HepG2 (cell line): ENCODE measurements at regions not wholly inside any gene's neighbourhood (a gene's known extent, or its start where the extent isn't known, plus 50 kb on each side); places are given as distances from the start of the nearest gene placed in this dataset.
A peak's percentile ranks its signal among the peaks of the same experiment; 100 is the strongest.

Experiments used
- ATAC-seq: fragments of 200-7000 bp; cut with Tn5 transposase; 3 replicates; pipeline ENCODE4 v1.9.1; 2020; ENCODE audit warnings: mild to moderate bottlenecking, moderate library complexity
- BruUV-seq: library from RNA; stranded (reverse); fragments of 400-500 nt; replicated peaks from 2 replicates; lab custom pipeline; 2021; lab: Mats Ljungman, UMichigan
- CTCF ChIA-PET: fragments of 300-600 bp; formaldehyde crosslinking; extraction: SDS; loops from one replicate; lab custom pipeline; 2021; ENCODE audit warnings: low total read pairs, inconsistent platforms, low intra/inter-chr PET ratio; lab: Yijun Ruan, JAX
- POLR2A ChIA-PET: fragments of 350-600 bp; sonication (Branson Sonifier 250); formaldehyde crosslinking; loops from one replicate; lab custom pipeline; 2020; ENCODE audit warnings: antibody characterized with exemption, inconsistent platforms; lab: Yijun Ruan, JAX
- DNase-seq: peaks from one replicate; pipeline ENCODE4 v3.0.0-alpha.2; 2015; ENCODE audit warnings: low spot score
- FAIRE-seq: peaks from 3 replicates; lab custom pipeline; 2011; peaks lifted over from hg19 to GRCh38; lab: Jason Lieb, UNC
- H2AFZ ChIP-seq: one replicate; pipeline ENCODE4 v1.6.1; 2011; ENCODE audit warnings: low read length, inconsistent platforms
- H3K27ac ChIP-seq: fragments of 300-600 bp; 3 replicates; pipeline ENCODE4 v1.8.0; 2011; ENCODE audit warnings: mixed run types, mild to moderate bottlenecking, mixed read lengths, low read length, inconsistent platforms; ENCODE audit not compliant: insufficient read depth; ENCODE audit errors: extremely low read length
- H3K27me3 ChIP-seq, 2 experiments: fragments of 200-600 bp in 1 of 2; 2 replicates in 1 of 2; 3 replicates in 1 of 2; pipeline versions ENCODE4 v1.6.0 to v1.8.0; 2011; ENCODE audit warnings: low read length in 2 of 2, mild to moderate bottlenecking in 2 of 2, moderate library complexity in 2 of 2, inconsistent platforms in 1 of 2; ENCODE audit not compliant: insufficient read depth in 2 of 2, control insufficient read depth in 1 of 2
- H3K36me3 ChIP-seq, 2 experiments: fragments of 200-600 bp in 1 of 2; replicated peaks in 1 of 2; 2 replicates in 1 of 2; 3 replicates in 1 of 2; pipeline versions ENCODE4 v1.5.1 to v1.8.0; 2011; ENCODE audit warnings: low read length in 2 of 2, inconsistent platforms in 1 of 2; ENCODE audit not compliant: insufficient read depth in 2 of 2, control insufficient read depth in 1 of 2
- H3K4me1 ChIP-seq: 2 replicates; pipeline ENCODE4 v1.5.1; 2012; ENCODE audit warnings: low read length, inconsistent platforms; ENCODE audit not compliant: insufficient read depth
- H3K4me2 ChIP-seq: 2 replicates; pipeline ENCODE4 v1.6.0; 2011; ENCODE audit warnings: low read depth, low read length, inconsistent platforms
- H3K4me3 ChIP-seq, 3 experiments: fragments of 200-600 bp in 1 of 3; sonication (generic), shearing (Covaris generic) in 1 of 3; replicated peaks in 1 of 3; 2 replicates each; pipeline ENCODE4 v1.5.1; 2011 to 2016; ENCODE audit warnings: low read length in 3 of 3, inconsistent platforms in 2 of 3, low read depth in 2 of 3, mild to moderate bottlenecking in 2 of 3, control low read depth in 1 of 3, mixed read lengths in 1 of 3; ENCODE audit not compliant: insufficient read depth in 1 of 3
- H3K79me2 ChIP-seq: one replicate; pipeline ENCODE4 v1.6.1; 2011; ENCODE audit warnings: low read length, inconsistent platforms; ENCODE audit not compliant: insufficient read depth
- H3K9ac ChIP-seq: 2 replicates; pipeline ENCODE4 v1.6.0; 2011; ENCODE audit warnings: mild to moderate bottlenecking, low read depth, low read length, inconsistent platforms; ENCODE audit not compliant: insufficient read depth
- H3K9me3 ChIP-seq: 2 replicates; pipeline ENCODE4 v1.5.1; 2012; ENCODE audit warnings: mild to moderate bottlenecking, low read length
- H4K20me1 ChIP-seq: 2 replicates; pipeline ENCODE4 v1.6.0; 2011; ENCODE audit warnings: inconsistent platforms, mild to moderate bottlenecking, low read length, moderate library complexity; ENCODE audit not compliant: insufficient read depth
- ARID4A ChIP-seq: sonication (generic); formaldehyde crosslinking; IDR thresholded peaks from 2 replicates; pipeline ENCODE4 v1.5.0; 2020; ENCODE audit warnings: mild to moderate bottlenecking, missing genetic modification reagents, borderline replicate concordance
- KLF9 ChIP-seq: IDR thresholded peaks from 2 replicates; pipeline ENCODE4 v1.6.1; 2016; ENCODE audit warnings: low read depth
- PAXIP1 ChIP-seq: sonication (generic); formaldehyde crosslinking; conservative IDR thresholded peaks from 2 replicates; pipeline ENCODE4 v1.4.0; 2020; ENCODE audit warnings: mild to moderate bottlenecking, missing genetic modification reagents, moderate library complexity
- ZBTB21 ChIP-seq: sonication (generic); formaldehyde crosslinking; IDR thresholded peaks from 2 replicates; pipeline ENCODE4 v1.4.0; 2020; ENCODE audit warnings: missing genetic modification reagents
- ZNF30 ChIP-seq: sonication (generic); formaldehyde crosslinking; IDR thresholded peaks from 2 replicates; pipeline ENCODE4 v1.5.0; 2020; ENCODE audit warnings: mild to moderate bottlenecking, missing genetic modification reagents
- ZNF644 ChIP-seq: IDR thresholded peaks from 2 replicates; pipeline ENCODE4 v1.6.1; 2016; ENCODE audit warnings: low read depth
- WGBS: methylation state at CpG from one replicate; pipeline ENCODE4 v1.1.6; 2017; ENCODE audit warnings: low lambda C conversion rate; 5-methylcytosine and 5-hydroxymethylcytosine counted together
- in situ Hi-C: cut with HindIII; loops from 2 replicates; pipeline ENCODE4 v1.10.0; 2017; ENCODE audit warnings: low pct_unique_long_range_greater_than_20kb; ENCODE audit not compliant: extremely low pct_ligation_motif_present
- intact Hi-C: fragments of 100-400 bp; cut with micrococcal nuclease; formaldehyde crosslinking; loops from one replicate; pipeline ENCODE4 v1.10.0; 2022; ENCODE audit not compliant: unreplicated experiment
- TF ChIP-seq, protein P1 (sequence below), 2 experiments: sonication (generic) in 1 of 2; formaldehyde crosslinking in 1 of 2; IDR thresholded peaks; 2 replicates each; pipeline versions ENCODE4 v1.4.0 to v1.6.1; 2016 to 2020; ENCODE audit warnings: borderline replicate concordance in 1 of 2, low read depth in 1 of 2, mild to moderate bottlenecking in 1 of 2, missing genetic modification reagents in 1 of 2
- TF ChIP-seq, protein P2 (sequence below): sonication (generic); formaldehyde crosslinking; IDR thresholded peaks from 2 replicates; pipeline ENCODE4 v1.5.1; 2020; ENCODE audit warnings: mild to moderate bottlenecking, moderate library complexity, missing genetic modification reagents

DNA sequence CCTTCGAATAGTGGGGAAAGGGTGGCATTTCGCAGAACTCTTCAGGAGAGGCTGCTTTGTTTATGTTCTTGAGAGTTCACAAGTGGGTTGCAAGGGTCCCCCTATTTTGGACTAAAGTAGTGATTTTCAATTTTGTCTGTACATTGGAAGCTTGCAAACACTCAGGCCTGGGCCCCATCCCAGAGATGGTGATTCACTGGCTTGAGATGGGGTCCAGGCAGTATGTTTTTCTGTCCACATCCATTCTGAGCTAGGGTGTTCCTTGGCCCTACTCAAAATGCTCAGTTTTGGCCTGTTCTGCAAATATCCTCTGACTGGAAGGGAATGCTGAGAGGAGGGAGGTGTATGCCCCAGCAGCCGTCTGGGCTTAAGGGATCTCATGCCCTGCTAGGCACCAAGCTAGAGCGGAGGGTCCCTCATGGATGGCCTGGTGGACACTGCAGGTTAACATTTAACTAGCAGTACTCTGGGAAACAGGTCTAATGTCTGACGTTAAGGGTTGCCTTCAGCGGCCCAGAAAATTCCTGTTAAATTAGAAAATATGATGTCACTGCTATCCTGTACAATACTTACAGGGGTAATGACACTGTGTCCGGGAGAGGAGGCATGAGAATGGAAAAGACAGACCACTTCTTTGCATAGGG is 181.4 kb downstream of the OPA1 start:
- intact Hi-C loops: loop anchor here (2.0 kb wide), 1 partner anchor 30 kb away; no protein-coding TSS in a partner anchor
- H3K27me3 ChIP-seq: no peaks in the 10 kb centered on the region; a peak in 1 of 5 replicates
- TF ChIP-seq KLF9 (CRISPR knock-in tag): no peak
- no peak for TF ChIP-seq ZNF30 (CRISPR knock-in tag)
- TF ChIP-seq, protein P1, sequence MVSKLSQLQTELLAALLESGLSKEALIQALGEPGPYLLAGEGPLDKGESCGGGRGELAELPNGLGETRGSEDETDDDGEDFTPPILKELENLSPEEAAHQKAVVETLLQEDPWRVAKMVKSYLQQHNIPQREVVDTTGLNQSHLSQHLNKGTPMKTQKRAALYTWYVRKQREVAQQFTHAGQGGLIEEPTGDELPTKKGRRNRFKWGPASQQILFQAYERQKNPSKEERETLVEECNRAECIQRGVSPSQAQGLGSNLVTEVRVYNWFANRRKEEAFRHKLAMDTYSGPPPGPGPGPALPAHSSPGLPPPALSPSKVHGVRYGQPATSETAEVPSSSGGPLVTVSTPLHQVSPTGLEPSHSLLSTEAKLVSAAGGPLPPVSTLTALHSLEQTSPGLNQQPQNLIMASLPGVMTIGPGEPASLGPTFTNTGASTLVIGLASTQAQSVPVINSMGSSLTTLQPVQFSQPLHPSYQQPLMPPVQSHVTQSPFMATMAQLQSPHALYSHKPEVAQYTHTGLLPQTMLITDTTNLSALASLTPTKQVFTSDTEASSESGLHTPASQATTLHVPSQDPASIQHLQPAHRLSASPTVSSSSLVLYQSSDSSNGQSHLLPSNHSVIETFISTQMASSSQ (IDR thresholded peaks at IDR 0.05; ENCODE audit: low read depth): peak; percentile 58
- TF ChIP-seq, protein P1 (CRISPR knock-in tag; IDR thresholded peaks at IDR 0.05; ENCODE audit: borderline replicate concordance): peak; percentile 73; the same call in 1 of the 2 replicates
- TF ChIP-seq, protein P2, sequence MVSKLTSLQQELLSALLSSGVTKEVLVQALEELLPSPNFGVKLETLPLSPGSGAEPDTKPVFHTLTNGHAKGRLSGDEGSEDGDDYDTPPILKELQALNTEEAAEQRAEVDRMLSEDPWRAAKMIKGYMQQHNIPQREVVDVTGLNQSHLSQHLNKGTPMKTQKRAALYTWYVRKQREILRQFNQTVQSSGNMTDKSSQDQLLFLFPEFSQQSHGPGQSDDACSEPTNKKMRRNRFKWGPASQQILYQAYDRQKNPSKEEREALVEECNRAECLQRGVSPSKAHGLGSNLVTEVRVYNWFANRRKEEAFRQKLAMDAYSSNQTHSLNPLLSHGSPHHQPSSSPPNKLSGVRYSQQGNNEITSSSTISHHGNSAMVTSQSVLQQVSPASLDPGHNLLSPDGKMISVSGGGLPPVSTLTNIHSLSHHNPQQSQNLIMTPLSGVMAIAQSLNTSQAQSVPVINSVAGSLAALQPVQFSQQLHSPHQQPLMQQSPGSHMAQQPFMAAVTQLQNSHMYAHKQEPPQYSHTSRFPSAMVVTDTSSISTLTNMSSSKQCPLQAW (CRISPR knock-in tag): peak; percentile 49
- peak; percentile 60; the same call in 1 of the 2 replicates for TF ChIP-seq ZBTB21 (CRISPR knock-in tag)
- TF ChIP-seq PAXIP1 (CRISPR knock-in tag): 0 out of 2 replicates have a peak, but pooled peaks have one; percentile 24
- peak; percentile 8; the same call in 1 of the 2 replicates for TF ChIP-seq ARID4A (CRISPR knock-in tag)
- peak; percentile 23; the same call in 1 of the 2 replicates for TF ChIP-seq ZNF644 (CRISPR knock-in tag)

More for the DNA sequence above, 181.4 kb downstream of the OPA1 start:
- Histone ChIP-seq H3K4me1 (peaks cover 68% of the 10 kb centered on the region), H3K4me2 (peak overlapping the region; percentile 66), H3K9ac (peak overlapping the region; percentile 20; the same call in 1 of the 2 replicates), H4K20me1 (no peaks in the 10 kb centered on the region), H3K4me3 (peak overlapping the region; percentile 4 to 34 (median 10); a peak in 2 of 6 replicates), H3K9me3 (no peaks in the 10 kb centered on the region), H3K79me2 (no peaks in the 10 kb centered on the region), H3K36me3 (no peaks in the 10 kb centered on the region), H2AFZ (no peak overlapping the region), H3K27ac (no peak overlapping the region)
- ChIA-PET POLR2A (interaction anchor here (1.0 kb wide), 1 partner anchor 30 kb away, joined by 3 read pairs; no protein-coding TSS in a partner anchor), CTCF (no interaction called here)
- 36% methylated on average over 5 of the region's 7 CpGs for WGBS
- FAIRE-seq (peak; percentile 43), DNase-seq (no peak), ATAC-seq (peak; percentile 89)
- no TSS peak for BruUV-seq
- in situ Hi-C loops: no loop called here
